OCI-LY3 (cell line): ENCODE measurements at regions not wholly inside any gene's neighbourhood (a gene's known extent, or its start where the extent isn't known, plus 50 kb on each side); places are given as distances from the start of the nearest gene placed in this dataset.

Experiments
- CTCF ChIP-seq: fragments of 200-600, 300-600 bp; sonication (generic); IDR thresholded peaks from 2 replicates; pipeline ENCODE4 v1.5.1; 2014; ENCODE audit warnings: antibody characterized with exemption, low read length, low read depth
- EZH2phosphoT487 ChIP-seq: fragments of 200-600 bp; shearing (Covaris generic); IDR thresholded peaks from 2 replicates; pipeline ENCODE4 v1.6.1; 2018; ENCODE audit warnings: antibody characterized with exemption, mixed run types, low read depth

GRCh38 chr11:103798446-103798845, 238.0 kb upstream of the DDI1 start:
- TF ChIP-seq CTCF (no peak), EZH2phosphoT487 (no peak)
